ENCODE measurements at regions not wholly inside any gene's neighbourhood (a gene's known extent, or its start where the extent isn't known, plus 50 kb on each side); places are given as distances from the start of the nearest gene placed in this dataset.
"Not testable (repeated sequence)": the region's sequence is repeated elsewhere in the genome, so short reads cannot be mapped to it uniquely, and the experiment has no call there.

DNA sequence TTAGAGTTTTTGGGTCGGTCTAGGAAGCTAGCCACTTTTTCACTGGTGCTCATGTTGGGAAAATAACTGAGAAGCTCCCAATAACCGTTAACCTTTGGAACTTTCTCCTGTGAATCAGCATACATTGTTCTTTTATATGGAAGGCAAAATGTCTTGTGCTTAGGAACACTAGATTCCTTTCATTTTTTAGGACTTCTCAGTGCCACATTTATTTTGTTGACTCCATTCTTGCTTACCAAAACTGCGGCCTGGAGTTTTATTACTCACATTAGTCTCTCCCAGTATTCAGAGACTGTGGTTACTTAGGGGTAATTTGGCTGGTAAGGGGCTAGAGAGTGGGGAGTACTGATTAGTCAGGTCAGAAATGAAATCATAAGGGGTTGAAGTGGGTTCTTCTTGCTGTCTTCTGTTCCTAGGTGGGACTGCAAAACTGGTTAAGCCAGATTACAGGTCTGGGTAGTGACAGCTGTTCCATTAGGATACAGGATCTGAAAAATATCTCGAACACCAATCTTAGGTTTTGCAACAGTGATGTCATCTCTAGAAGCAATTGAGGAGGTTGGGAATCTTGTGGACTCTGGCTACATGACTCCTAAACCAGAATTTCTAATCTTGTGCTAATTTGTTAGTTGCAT lies 631.4 kb upstream of the LUZP2 start:
- Histone ChIP-seq H3K36me3 (ENCODE audit: insufficient read depth, low read length) (no peaks in the 10 kb centered on the region), H3K27me3 (ENCODE audit: insufficient read depth, low read length) (no peaks in the 10 kb centered on the region), H3K4me1 (ENCODE audit: insufficient read depth, low read length) (no peaks in the 10 kb centered on the region), H3K9me3 (ENCODE audit: insufficient read depth, low read depth, low read length) (no peaks in the 10 kb centered on the region; the same call in 1 of the 2 replicates), H3K4me3 (ENCODE audit: low read length) (no peak overlapping the region), H3K9ac (ENCODE audit: low read depth, low read length) (no peak overlapping the region), H3K27ac (ENCODE audit: low read depth, low read length) (no peak overlapping the region)
- WGBS = 89% methylated on average over 4 of the region's 4 CpGs

DNA sequence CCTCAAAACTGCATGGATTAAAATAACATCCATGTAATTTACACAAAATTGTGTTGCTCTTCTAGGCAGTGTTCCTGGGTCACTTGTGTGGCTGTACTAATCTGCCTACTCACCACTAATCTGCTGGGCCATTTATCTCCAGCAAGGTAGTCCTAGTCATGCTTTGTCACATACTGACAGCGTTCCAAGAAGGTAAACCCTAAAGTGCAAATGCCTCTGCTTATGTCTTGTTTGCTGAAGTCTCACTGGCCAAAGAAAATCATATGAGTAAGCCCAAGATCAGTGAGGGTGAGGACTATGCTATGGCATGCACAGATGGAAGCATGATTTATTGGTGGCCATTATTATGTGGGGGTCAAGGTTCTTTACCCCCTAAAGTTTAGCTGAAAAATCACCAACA lies 630.2 kb upstream of the LUZP2 start:
- H3K4me3 ChIP-seq (ENCODE audit: low read length) = no peak overlapping the region
- WGBS = 89% methylated on average over 1 of the region's 1 CpG
- no peaks in the 10 kb centered on the region for H3K27me3 ChIP-seq (ENCODE audit: insufficient read depth, low read length)
- H3K9ac ChIP-seq (ENCODE audit: low read depth, low read length) = no peak overlapping the region
- H3K4me1 ChIP-seq (ENCODE audit: insufficient read depth, low read length) = no peaks in the 10 kb centered on the region
- H3K36me3 ChIP-seq (ENCODE audit: insufficient read depth, low read length) = no peaks in the 10 kb centered on the region
- H3K27ac ChIP-seq (ENCODE audit: low read depth, low read length) = no peak overlapping the region
- H3K9me3 ChIP-seq (ENCODE audit: insufficient read depth, low read depth, low read length) = no peaks in the 10 kb centered on the region; the same call in 1 of the 2 replicates

DNA sequence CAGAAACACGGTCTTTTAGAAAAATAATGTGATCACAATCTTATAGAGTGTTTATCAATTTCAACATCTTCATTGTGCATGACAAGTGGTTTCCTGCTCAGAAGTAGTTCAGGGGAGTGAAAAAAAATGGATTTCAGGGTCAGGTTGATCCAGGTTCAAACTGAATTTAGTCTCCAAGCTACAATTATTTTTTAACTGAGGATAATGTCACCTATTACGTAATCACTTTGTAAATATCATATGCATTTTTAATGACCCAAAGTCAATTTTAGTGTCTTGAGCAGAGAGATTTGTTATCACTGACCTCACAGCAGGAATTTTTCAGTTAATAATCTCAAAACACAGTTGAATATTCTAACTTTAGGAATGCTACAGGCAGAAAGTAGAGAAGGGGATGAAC lies 627.2 kb upstream of the LUZP2 start:
- Histone ChIP-seq H3K9ac (ENCODE audit: low read depth, low read length) (no peak overlapping the region), H3K36me3 (ENCODE audit: insufficient read depth, low read length) (no peaks in the 10 kb centered on the region), H3K27me3 (ENCODE audit: insufficient read depth, low read length) (no peaks in the 10 kb centered on the region), H3K27ac (ENCODE audit: low read depth, low read length) (no peak overlapping the region), H3K9me3 (ENCODE audit: insufficient read depth, low read depth, low read length) (no peaks in the 10 kb centered on the region; the same call in 1 of the 2 replicates), H3K4me1 (ENCODE audit: insufficient read depth, low read length) (no peaks in the 10 kb centered on the region), H3K4me3 (ENCODE audit: low read length) (no peak overlapping the region)
- WGBS = 80% methylated on average over 1 of the region's 2 CpGs

DNA sequence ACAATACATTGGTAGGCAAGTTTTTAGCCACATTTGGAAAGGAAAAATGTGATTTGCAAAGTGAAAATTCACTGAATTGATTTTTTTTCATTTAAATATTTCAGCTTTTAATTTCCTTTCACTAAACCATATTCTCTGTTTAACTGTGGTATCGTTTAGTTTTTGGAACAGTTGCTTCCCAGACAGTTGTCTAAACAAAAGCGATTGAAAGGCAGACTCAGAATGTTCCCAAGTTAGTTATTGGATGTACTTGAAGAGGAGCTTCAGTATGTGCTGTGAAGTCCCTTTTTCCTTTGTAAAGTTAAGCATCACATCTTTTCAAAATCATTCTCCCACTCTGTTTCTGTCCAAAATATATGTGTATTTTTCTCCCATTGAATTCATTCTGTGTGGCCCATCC lies 623.4 kb upstream of the LUZP2 start:
- no peak overlapping the region for H3K9ac ChIP-seq (ENCODE audit: low read depth, low read length)
- H3K4me1 ChIP-seq (ENCODE audit: insufficient read depth, low read length) = no peaks in the 10 kb centered on the region
- no peak overlapping the region for H3K4me3 ChIP-seq (ENCODE audit: low read length)
- no peaks in the 10 kb centered on the region for H3K36me3 ChIP-seq (ENCODE audit: insufficient read depth, low read length)
- H3K9me3 ChIP-seq (ENCODE audit: insufficient read depth, low read depth, low read length) = peaks cover 1% of the 10 kb centered on the region; the same call in 1 of the 2 replicates
- no peaks in the 10 kb centered on the region for H3K27me3 ChIP-seq (ENCODE audit: insufficient read depth, low read length)
- H3K27ac ChIP-seq (ENCODE audit: low read depth, low read length) = no peak overlapping the region
- WGBS = 85% methylated on average over 2 of the region's 2 CpGs

DNA sequence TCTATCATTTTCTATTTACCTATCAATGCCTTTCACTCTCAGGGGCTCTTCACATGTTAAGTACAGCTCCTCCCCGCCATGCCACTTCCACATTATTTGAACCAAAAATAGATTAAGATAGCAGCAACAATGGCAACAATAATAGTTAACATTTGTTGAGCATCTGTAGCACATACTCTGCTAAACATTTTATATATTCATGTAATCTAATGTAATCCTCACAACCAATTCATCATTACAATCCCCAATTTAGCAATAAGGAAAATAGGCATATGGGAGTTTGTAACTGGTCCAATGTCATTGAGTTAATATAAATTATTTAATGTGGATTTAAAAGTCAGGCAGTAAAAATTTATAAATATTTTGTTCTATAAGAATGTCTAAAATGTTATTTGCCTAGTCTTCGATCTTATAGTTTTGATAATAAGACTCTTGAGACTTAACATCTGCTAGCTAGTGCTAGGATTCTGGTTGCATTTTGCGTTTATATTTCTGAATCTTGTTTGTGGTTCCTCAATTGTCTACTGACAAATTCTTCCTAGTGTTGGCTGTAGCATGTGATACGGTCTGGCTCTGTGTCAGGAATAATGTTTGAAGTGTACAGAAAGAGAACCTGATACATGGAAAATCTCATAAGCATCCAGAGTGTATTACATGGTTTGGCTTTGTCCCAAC lies 621.5 kb upstream of the LUZP2 start:
- Histone ChIP-seq H3K9ac (ENCODE audit: low read depth, low read length) (no peak overlapping the region), H3K4me1 (ENCODE audit: insufficient read depth, low read length) (peaks cover 3% of the 10 kb centered on the region; the same call in 1 of the 2 replicates), H3K36me3 (ENCODE audit: insufficient read depth, low read length) (no peaks in the 10 kb centered on the region), H3K9me3 (ENCODE audit: insufficient read depth, low read depth, low read length) (peaks cover 7% of the 10 kb centered on the region; the same call in 1 of the 2 replicates), H3K27me3 (ENCODE audit: insufficient read depth, low read length) (no peaks in the 10 kb centered on the region), H3K4me3 (ENCODE audit: low read length) (no peak overlapping the region), H3K27ac (ENCODE audit: low read depth, low read length) (no peak overlapping the region)
- WGBS = 90% methylated on average over 4 of the region's 4 CpGs

DNA sequence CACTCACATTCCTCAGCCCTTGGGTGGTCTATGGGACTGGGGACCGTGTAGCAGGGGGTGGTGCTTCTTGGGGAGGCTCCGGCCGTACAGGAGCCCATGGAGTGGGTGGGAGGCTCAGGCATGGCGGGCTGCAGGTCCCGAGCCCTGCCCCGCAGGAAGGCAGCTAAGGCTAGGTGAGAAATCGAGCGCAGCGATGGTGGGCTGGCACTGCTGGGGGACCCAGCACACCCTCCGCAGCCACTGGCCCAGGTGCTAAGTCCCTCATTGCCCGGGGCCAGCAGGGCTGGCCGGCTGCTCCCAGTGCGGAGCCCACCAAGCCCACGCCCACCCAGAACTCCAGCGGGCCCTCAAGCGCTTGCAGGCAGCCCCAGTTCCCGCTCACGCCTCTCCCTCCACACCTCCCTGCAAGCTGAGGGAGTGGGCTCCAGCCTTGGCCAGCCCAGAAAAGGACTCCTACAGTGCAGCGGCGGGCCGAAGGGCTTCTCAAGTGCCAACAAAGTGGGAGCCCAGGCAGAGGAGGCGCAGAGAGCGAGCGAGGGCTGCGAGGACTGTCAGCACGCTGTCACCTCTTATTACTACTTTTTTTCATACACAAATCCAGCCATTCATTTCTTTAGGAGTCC lies 613.3 kb upstream of the LUZP2 start:
- not testable (repeated sequence) for H3K36me3 ChIP-seq (ENCODE audit: insufficient read depth, low read length); H3K4me1 ChIP-seq (ENCODE audit: insufficient read depth, low read length); H3K27ac ChIP-seq (ENCODE audit: low read depth, low read length); H3K9ac ChIP-seq (ENCODE audit: low read depth, low read length); H3K27me3 ChIP-seq (ENCODE audit: insufficient read depth, low read length); H3K4me3 ChIP-seq (ENCODE audit: low read length); H3K9me3 ChIP-seq (ENCODE audit: insufficient read depth, low read depth, low read length)
- 95% methylated on average over 26 of the region's 26 CpGs for WGBS

DNA sequence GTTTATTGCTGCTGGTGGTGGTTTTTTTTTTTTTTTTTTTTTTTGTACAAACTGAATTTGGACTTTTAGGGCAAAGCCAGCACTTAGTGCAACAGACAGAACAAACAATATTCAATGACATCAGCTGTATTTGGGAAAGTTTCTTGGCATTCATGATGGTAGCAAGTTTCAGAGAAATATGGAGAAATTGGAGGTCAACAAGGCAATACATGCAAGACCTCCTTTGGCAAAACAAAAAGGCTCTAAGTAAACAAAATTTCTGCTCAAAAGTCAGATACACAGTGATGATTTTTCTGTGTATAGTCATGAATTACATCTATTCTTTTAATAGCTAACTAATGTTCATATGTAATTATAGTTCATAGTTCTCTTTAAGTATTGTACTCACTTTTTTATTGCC lies 612.5 kb upstream of the LUZP2 start:
- Histone ChIP-seq H3K9ac (ENCODE audit: low read depth, low read length) (no peak overlapping the region), H3K27ac (ENCODE audit: low read depth, low read length) (no peak overlapping the region), H3K4me1 (ENCODE audit: insufficient read depth, low read length) (peaks cover 8% of the 10 kb centered on the region; the same call in 1 of the 2 replicates), H3K9me3 (ENCODE audit: insufficient read depth, low read depth, low read length) (no peaks in the 10 kb centered on the region), H3K27me3 (ENCODE audit: insufficient read depth, low read length) (no peaks in the 10 kb centered on the region), H3K4me3 (ENCODE audit: low read length) (no peak overlapping the region), H3K36me3 (ENCODE audit: insufficient read depth, low read length) (no peaks in the 10 kb centered on the region)

DNA sequence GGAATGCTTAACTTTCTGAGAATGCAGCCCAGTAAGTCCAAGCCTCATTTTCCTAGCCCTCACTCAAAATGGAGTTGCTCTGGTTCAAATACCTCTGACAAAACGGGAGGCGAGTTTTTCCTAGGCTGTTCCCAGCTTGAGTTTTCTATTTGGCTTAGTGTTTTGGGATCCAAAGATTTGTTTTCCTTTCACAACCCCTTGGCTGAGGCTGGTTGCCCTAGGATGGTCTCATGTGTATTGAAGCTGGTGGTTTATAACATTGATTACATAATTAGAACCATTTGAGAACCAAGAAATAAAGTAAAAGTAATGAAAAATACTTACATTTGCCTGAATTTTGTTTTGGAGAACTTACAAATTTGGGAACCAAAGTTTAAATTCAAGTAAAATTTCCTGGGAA lies 611.1 kb upstream of the LUZP2 start:
- Histone ChIP-seq H3K9me3 (ENCODE audit: insufficient read depth, low read depth, low read length) (no peaks in the 10 kb centered on the region), H3K4me1 (ENCODE audit: insufficient read depth, low read length) (peaks cover 5% of the 10 kb centered on the region; the same call in 1 of the 2 replicates), H3K4me3 (ENCODE audit: low read length) (no peak overlapping the region), H3K36me3 (ENCODE audit: insufficient read depth, low read length) (no peaks in the 10 kb centered on the region), H3K27me3 (ENCODE audit: insufficient read depth, low read length) (no peaks in the 10 kb centered on the region), H3K9ac (ENCODE audit: low read depth, low read length) (no peak overlapping the region), H3K27ac (ENCODE audit: low read depth, low read length) (0 out of 2 replicates have a peak overlapping the region, but pooled peaks have one; percentile 13)
- WGBS = 92% methylated on average over 2 of the region's 2 CpGs

DNA sequence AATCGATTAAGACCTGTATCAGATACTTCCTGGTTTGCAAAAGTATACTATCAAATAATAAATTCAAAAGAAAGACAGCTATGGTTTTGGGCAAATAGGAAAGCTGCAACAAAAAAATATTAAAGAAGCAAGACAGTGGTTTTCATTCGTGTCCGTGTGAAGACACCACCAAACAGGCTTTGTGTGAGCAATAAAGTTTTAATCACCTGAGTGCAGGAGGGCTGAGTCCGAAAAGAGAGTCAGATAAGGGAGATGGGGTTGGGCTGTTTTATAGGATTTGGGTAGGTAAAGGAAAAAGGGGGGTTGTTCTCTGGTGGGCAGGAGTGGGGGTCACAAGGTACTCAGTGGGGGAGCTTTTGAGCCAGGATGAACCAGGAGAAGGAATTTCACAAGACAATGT lies 609.7 kb upstream of the LUZP2 start:
- not testable (repeated sequence) for H3K4me3 ChIP-seq (ENCODE audit: low read length); H3K27me3 ChIP-seq (ENCODE audit: insufficient read depth, low read length); H3K36me3 ChIP-seq (ENCODE audit: insufficient read depth, low read length); H3K9me3 ChIP-seq (ENCODE audit: insufficient read depth, low read depth, low read length); H3K4me1 ChIP-seq (ENCODE audit: insufficient read depth, low read length); H3K9ac ChIP-seq (ENCODE audit: low read depth, low read length)
- WGBS = 71% methylated on average over 3 of the region's 4 CpGs
- H3K27ac ChIP-seq (ENCODE audit: low read depth, low read length) = peak overlapping the region; percentile 62

DNA sequence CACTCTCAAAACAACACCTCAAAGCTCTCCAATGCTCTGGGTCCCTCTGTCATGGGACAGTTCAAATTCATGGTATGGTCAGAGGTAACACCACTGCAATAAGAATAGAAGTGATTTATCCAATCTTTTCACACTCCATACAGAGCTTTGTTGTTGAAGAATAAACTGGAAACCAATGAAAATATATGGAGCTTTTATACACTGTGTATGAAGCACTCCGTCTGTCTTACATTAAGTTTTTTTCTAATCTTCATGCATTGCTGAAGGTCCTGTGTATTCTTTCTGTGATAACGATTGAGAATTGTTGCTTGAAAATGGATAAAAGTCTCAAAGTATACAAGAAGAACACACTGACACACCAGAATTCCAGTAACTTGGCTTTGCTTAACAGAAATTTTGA lies 603.7 kb upstream of the LUZP2 start:
- 100% methylated on average over 2 of the region's 2 CpGs for WGBS
- no peaks in the 10 kb centered on the region for H3K9me3 ChIP-seq (ENCODE audit: insufficient read depth, low read depth, low read length)
- no peak overlapping the region for H3K4me3 ChIP-seq (ENCODE audit: low read length)
- H3K27me3 ChIP-seq (ENCODE audit: insufficient read depth, low read length) = no peaks in the 10 kb centered on the region
- no peak overlapping the region for H3K9ac ChIP-seq (ENCODE audit: low read depth, low read length)
- H3K36me3 ChIP-seq (ENCODE audit: insufficient read depth, low read length) = no peaks in the 10 kb centered on the region
- no peak overlapping the region for H3K27ac ChIP-seq (ENCODE audit: low read depth, low read length)
- no peaks in the 10 kb centered on the region for H3K4me1 ChIP-seq (ENCODE audit: insufficient read depth, low read length)

DNA sequence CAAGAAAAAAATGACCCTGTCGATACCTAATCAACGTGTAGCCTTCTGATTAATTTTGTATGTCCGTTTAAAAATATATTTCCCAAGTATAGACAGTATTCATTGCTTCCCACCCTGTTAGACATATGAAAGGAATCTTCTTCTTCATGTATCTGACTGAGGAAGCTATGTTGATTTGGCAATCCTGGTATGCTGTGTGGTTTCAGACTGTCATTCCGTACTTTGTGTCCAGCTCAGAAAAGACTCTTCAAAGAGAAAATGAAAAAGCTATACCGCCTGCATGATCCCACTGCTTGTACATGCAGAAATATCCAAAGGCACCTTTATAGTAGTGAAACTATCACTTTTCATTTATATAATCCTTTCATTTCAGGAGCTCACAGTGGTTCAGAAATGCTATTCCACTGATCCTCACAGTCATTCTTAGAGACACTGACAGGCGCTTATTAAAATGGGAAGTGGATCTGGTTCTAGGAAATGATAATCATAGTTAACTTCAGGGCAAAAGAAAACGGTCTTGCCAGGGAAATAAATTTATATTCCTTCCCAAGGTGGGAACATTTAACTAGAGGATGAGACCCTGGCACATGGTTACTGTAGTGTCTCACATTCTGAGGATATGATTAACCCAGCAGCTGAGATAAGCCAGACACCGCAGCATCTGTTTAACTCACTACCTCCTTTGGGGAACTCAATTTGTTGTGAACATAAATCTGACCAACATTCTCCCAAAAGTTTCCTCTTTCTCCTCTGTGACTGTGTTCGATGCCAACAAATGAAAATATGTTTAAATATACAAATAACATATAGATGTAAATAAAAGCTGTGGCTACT lies 599.2 kb upstream of the LUZP2 start:
- Histone ChIP-seq H3K27ac (ENCODE audit: low read depth, low read length) (no peak overlapping the region), H3K9ac (ENCODE audit: low read depth, low read length) (no peak overlapping the region), H3K36me3 (ENCODE audit: insufficient read depth, low read length) (no peaks in the 10 kb centered on the region), H3K9me3 (ENCODE audit: insufficient read depth, low read depth, low read length) (no peaks in the 10 kb centered on the region), H3K27me3 (ENCODE audit: insufficient read depth, low read length) (no peaks in the 10 kb centered on the region), H3K4me3 (ENCODE audit: low read length) (no peak overlapping the region), H3K4me1 (ENCODE audit: insufficient read depth, low read length) (no peaks in the 10 kb centered on the region)
- WGBS = 93% methylated on average over 7 of the region's 9 CpGs
